ENCODE measurements at regions not wholly inside any gene's neighbourhood (a gene's known extent, or its start where the extent isn't known, plus 50 kb on each side); places are given as distances from the start of the nearest gene placed in this dataset.

DNA sequence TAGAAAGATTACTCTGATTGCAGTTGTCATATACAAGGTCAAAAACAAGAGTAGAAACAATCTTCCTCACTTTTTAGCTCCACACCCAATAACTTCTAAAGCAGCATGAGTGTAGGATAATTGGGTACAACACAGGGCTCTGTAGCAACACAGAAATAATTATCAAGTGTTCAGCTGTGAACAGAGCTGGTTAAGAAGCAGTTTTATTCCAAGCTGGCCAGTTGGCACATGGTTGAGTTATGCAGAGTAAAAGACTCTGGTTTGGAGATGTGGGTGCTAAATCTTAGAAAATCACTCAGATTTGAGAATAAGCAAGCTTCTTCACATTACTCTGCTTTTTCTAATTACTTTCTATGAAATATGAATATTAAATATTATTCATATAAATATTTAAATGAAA is 118.5 kb downstream of the KIF2B start:
- ChIA-PET SMC1A (ENCODE audit: uncharacterized antibody, unreplicated experiment) (no interaction called here), POLR2A (no interaction called here), CTCF (no interaction called here), RAD21 (ENCODE audit: unreplicated experiment) (no interaction called here)
- Histone ChIP-seq H3K27me3 (replicated peaks in 1 of 2; ENCODE audit: control insufficient read depth in 2 of 2, insufficient read depth in 2 of 2, low read length in 1 of 2) (no peaks in the 10 kb centered on the region), H3K4me2 (ENCODE audit: control insufficient read depth, insufficient read depth) (no peak overlapping the region), H3K36me3 (ENCODE audit: control insufficient read depth in 2 of 2, insufficient read depth in 2 of 2, low read length in 1 of 2) (no peaks in the 10 kb centered on the region), H3K9me3 (replicated peaks; ENCODE audit: control insufficient read depth, insufficient read depth, low read length) (no peaks in the 10 kb centered on the region), H4K20me1 (ENCODE audit: control insufficient read depth, insufficient read depth) (no peaks in the 10 kb centered on the region), H2AFZ (ENCODE audit: control insufficient read depth, low read depth, low read length) (no peak overlapping the region), H3K4me3 (no peak overlapping the region), H3K4me1 (ENCODE audit: control insufficient read depth, insufficient read depth, low read length) (no peaks in the 10 kb centered on the region), H3K9ac (ENCODE audit: control insufficient read depth, insufficient read depth, low read length) (no peak overlapping the region), H3K79me2 (ENCODE audit: control insufficient read depth, insufficient read depth, low read length) (no peaks in the 10 kb centered on the region), H3K27ac (ENCODE audit: control insufficient read depth, insufficient read depth) (no peak overlapping the region)
- in situ Hi-C loops (cut with MboI) (no loop called here), intact Hi-C loops (cut with micrococcal nuclease; ENCODE audit: unreplicated experiment) (no loop called here)
- TF ChIP-seq, protein P1, sequence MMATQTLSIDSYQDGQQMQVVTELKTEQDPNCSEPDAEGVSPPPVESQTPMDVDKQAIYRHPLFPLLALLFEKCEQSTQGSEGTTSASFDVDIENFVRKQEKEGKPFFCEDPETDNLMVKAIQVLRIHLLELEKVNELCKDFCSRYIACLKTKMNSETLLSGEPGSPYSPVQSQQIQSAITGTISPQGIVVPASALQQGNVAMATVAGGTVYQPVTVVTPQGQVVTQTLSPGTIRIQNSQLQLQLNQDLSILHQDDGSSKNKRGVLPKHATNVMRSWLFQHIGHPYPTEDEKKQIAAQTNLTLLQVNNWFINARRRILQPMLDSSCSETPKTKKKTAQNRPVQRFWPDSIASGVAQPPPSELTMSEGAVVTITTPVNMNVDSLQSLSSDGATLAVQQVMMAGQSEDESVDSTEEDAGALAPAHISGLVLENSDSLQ (IDR thresholded peaks at IDR 0.05) = no peak
- no peak for TF ChIP-seq TCF12 (IDR thresholded peaks at IDR 0.05; ENCODE audit: low read depth, low read length)
- TF ChIP-seq, protein P2, sequence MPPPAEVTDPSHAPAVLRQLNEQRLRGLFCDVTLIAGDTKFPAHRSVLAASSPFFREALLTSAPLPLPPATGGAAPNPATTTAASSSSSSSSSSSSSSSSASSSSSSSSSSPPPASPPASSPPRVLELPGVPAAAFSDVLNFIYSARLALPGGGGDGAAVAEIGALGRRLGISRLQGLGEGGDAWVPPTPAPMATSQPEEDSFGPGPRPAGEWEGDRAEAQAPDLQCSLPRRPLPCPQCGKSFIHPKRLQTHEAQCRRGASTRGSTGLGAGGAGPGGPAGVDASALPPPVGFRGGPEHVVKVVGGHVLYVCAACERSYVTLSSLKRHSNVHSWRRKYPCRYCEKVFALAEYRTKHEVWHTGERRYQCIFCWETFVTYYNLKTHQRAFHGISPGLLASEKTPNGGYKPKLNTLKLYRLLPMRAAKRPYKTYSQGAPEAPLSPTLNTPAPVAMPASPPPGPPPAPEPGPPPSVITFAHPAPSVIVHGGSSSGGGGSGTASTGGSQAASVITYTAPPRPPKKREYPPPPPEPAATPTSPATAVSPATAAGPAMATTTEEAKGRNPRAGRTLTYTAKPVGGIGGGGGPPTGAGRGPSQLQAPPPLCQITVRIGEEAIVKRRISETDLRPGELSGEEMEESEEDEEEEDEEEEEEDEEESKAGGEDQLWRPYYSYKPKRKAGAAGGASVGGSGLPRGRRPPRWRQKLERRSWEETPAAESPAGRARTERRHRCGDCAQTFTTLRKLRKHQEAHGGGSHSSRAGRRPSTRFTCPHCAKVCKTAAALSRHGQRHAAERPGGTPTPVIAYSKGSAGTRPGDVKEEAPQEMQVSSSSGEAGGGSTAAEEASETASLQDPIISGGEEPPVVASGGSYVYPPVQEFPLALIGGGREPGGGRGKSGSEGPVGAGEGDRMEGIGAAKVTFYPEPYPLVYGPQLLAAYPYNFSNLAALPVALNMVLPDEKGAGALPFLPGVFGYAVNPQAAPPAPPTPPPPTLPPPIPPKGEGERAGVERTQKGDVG (CRISPR knock-in tag; IDR thresholded peaks at IDR 0.05) = no peak
- TF ChIP-seq, protein P3, sequence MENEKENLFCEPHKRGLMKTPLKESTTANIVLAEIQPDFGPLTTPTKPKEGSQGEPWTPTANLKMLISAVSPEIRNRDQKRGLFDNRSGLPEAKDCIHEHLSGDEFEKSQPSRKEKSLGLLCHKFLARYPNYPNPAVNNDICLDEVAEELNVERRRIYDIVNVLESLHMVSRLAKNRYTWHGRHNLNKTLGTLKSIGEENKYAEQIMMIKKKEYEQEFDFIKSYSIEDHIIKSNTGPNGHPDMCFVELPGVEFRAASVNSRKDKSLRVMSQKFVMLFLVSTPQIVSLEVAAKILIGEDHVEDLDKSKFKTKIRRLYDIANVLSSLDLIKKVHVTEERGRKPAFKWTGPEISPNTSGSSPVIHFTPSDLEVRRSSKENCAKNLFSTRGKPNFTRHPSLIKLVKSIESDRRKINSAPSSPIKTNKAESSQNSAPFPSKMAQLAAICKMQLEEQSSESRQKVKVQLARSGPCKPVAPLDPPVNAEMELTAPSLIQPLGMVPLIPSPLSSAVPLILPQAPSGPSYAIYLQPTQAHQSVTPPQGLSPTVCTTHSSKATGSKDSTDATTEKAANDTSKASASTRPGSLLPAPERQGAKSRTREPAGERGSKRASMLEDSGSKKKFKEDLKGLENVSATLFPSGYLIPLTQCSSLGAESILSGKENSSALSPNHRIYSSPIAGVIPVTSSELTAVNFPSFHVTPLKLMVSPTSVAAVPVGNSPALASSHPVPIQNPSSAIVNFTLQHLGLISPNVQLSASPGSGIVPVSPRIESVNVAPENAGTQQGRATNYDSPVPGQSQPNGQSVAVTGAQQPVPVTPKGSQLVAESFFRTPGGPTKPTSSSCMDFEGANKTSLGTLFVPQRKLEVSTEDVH (IDR thresholded peaks at IDR 0.05; ENCODE audit: low read depth, partially characterized antibody) = no peak
- DNase-seq (ENCODE audit: low read depth, low spot score) = no peak
- FAIRE-seq = no peak
- no peak for ATAC-seq
- no TSS peak for BruUV-seq (replicated peaks)

Data from GM12878 (cell line).